Stimulated activated CD4-positive, alpha-beta T cell treated with anti-CD3 and anti-CD28 coated beads, TNF-alpha, amount 100 ng/mL, for 1 hour (primary cell): ENCODE measurements at regions not wholly inside any gene's neighbourhood (a gene's known extent, or its start where the extent isn't known, plus 50 kb on each side); places are given as distances from the start of the nearest gene placed in this dataset.

Source experiments
- DNase-seq, 3 donors: peaks; one replicate each; pipeline ENCODE4 v3.0.0-alpha.2; 2020; ENCODE audit warnings: low read depth in 3 of 3, low spot score in 1 of 3

- DNase-seq, result no peak
Observed at GRCh38 chr10:42970451-42971250, 106.2 kb upstream of the RET start.

DNA sequence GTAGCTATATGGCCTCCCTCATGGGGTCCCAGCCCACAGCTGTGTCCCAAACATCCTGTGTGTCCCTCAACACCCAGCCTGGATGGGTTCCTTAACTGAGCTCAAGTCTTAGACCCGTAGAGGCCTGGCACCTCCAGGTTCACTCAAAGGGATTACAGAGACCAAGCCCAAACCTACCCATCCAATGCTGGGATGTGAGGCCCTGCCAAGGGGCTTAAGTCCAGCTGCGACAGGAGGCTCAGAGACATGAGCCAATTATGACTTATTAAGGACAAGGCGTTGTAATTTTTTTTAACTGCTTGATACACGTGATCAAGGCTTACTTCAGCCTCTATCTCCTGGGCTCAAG, 105.6 kb upstream of the RET start:
- no peak for DNase-seq

DNA sequence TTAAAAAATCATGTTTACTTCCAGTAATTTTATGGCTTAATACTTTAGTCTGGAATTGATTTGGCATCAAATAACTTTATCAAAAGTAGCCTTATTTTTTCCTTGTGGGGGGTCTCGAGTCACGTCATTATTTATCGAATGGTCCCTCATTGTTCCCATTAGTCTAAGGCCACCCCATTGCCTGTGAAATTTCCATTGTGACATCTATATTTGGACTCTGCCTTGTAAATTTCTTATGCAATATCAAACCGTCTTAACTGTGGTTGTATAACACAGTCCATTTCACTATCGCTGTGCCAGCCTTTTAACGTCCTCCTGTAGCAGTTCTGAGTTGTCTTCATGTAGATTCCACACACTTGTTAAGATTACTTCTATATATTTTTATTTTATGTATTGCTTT, 103.9 kb upstream of the RET start:
- DNase-seq, result no peak

- no peak for DNase-seq
Observed at GRCh38 chr10:42973411-42973810, 103.5 kb upstream of the RET start.

GRCh38 chr10:42973870-42974692, 102.8 kb upstream of the RET start:
- DNase-seq, result no peak

GRCh38 chr10:42974693-42975002, 102.2 kb upstream of the RET start:
- DNase-seq, result no peak

DNA sequence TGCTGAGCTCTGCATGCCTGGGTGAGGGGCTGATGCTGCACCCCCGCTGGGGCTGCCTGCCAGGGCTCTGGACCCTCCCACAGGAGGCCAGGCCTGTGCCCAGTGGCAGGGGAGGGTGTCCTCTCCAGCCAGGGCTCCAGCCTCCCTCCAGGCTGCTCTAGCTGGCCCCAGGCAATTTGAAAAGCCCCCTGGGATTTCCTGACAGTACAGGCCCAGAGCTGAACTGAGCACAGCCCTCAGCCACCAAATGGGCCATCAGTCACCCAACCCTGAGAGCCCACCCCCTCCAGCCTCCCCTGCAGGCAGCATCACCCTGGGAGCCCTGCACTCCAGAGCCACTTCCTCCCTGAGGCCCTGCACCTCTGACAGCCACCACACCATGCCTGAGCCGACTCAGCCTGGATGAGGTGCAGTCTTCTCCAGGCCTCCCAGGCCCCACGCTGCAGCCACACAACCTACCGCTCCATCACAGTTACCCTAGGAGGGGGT, 101.8 kb upstream of the RET start:
- DNase-seq, result no peak

GRCh38 chr10:42975558-42976340, 101.1 kb upstream of the RET start:
- no peak for DNase-seq

GRCh38 chr10:42976351-42977031, 100.4 kb upstream of the RET start:
- DNase-seq, result no peak

- DNase-seq, result no peak
Observed at GRCh38 chr10:42977032-42977416, 99.8 kb upstream of the RET start.

DNA sequence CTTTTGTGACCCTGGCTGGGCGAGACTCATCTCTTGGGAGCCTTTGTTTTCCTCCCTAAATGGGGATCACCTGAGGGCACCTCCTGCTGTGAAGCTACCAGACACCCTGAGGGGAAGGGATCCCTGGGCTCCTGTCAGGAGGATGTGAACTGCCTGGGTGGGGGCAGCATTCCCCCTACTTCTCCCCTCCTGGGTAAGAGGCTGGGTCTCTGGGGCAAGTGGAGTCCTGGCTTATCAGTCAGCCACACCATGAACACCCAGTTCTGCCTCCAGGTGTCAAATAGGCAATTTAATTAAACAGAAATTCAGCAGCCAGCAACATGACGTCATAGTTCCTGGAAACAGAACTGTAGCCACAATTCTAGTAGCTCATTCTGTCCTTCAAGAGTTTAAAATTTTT, 97.7 kb upstream of the RET start:
- DNase-seq, result no peak

GRCh38 chr10:42979721-42980467, 97.0 kb upstream of the RET start:
- no peak for DNase-seq

DNA sequence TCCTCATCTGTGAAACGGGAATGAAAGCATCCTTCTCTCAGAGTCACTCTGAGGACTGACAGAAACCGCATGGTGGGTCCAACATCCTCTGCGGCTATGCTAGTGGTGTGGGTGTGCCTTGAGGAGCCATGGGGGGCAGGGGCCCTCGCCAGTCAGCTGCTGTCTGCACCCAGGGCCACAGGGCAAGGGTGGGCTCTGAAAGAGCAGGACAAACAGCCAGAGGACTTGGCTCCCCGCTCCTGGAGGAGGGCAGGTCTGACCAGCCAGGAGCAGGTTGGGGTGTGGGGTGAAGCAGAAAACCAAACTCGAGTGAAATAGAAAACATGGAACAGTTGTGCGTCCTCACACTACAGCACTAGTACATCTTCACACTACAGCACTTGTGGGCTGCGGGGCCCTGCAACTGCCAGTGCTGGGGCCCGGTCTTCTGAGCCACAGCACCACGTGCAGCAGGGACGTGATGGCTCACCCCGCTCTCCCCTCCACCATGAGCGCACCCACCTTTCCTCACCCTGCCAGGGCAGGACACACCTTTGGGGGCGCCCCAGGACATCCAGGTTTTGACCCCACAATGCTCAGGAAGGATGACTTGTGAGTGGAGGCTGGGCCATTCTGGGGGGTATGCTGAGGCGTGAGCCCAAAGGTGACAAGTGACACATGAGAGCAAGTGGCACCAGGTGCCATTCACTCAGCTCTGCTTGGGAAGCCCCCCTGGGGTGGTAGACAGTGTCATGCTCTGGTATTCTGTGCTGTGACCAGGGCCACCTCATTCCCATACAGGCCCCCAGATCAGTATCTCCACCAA, 96.1 kb upstream of the RET start:
- DNase-seq, result no peak

GRCh38 chr10:42981358-42982236, 95.3 kb upstream of the RET start:
- DNase-seq, result no peak

- DNase-seq, result no peak
Observed at GRCh38 chr10:42982891-42983506, 93.9 kb upstream of the RET start.

DNA sequence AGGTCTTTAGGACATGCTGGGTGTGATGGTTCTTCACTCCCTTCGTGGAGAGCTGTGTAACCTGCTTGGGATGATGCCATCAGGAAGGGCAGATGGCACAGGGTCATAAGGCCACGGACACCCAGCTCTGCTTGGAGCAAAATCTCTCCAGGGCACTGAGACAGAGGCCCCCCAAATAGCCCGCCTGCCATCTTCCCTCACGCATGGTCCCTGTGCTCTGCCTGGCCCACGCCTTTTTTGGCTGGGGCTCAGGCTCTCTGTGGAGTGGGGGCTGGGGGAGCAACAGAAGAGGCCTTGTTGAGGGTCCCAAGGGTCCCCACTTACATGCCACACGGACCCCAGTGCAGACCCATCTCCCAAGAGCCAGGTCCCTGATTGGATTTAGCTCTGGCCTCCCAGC, 93.3 kb upstream of the RET start:
- no peak for DNase-seq

DNA sequence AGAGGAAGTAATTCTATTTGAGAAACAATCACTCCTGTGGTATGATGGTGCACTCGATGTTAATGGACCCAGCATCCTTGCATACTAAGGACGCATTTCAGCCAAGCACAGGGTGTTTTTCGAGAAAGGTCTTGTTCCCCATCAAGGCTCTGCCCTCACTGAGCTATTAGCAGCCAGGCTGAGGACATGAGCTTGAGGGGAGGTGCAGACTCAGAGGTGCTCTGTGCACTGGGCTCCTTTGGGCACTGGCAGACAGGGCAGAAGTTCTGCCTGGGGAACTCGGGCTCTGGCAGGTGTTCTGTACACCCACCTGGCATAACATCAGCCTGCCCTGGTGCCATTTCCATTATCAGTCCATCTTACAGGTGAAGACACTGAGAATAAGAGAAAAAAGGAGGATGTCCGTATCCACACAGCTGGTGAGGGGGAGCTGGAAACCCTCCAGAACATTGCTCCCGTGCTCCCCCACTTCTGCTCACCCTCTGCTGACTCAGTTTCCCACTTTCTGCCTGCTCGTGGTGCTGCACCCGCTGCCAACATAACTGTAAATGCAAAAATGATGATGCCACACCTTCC, 92.7 kb upstream of the RET start:
- DNase-seq, result no peak

GRCh38 chr10:42984761-42985325, 92.0 kb upstream of the RET start:
- DNase-seq, result no peak
